Lower leg skin (tissue), 3 donors: ENCODE measurements at regions not wholly inside any gene's neighbourhood (a gene's known extent, or its start where the extent isn't known, plus 50 kb on each side); places are given as distances from the start of the nearest gene placed in this dataset.
"Not testable (repeated sequence)": the region's sequence is repeated elsewhere in the genome, so short reads cannot be mapped to it uniquely, and the experiment has no call there.

Experiments
- CTCF ChIP-seq, 3 donors: fragments of 450-650 bp; IDR thresholded peaks; one replicate each; pipeline ENCODE4 v1.5.1; 2016; ENCODE audit warnings: antibody characterized with exemption in 3 of 3, mild to moderate bottlenecking in 3 of 3, moderate library complexity in 2 of 3
- POLR2A ChIP-seq, 2 donors: fragments of 450-650 bp; IDR thresholded peaks; one replicate each; pipeline ENCODE4 v1.6.1; 2016 to 2017; ENCODE audit warnings: antibody characterized with exemption in 2 of 2, mild to moderate bottlenecking in 1 of 2, moderate library complexity in 1 of 2

DNA sequence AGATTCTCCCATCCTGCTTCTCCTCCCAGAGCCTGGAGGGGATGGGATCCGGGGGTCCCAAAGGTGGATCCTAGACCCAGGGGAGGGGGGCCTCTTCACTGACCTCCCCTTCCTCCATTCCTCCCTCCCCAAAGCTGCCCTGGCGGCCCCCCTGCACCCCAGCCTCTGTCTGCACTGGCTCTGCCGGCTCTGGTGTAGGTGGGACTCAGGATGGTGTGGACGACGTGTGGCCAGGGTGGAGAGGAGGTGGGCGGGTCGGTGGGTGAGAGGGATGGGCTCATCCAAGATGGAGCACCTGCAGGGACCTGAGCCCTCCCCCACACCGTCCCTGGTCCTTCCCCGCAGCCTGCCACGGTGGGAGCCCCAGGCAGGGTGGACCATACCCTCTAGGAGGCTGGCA lies 355.6 kb downstream of the TMEM121 start:
- TF ChIP-seq CTCF, POLR2A (IDR thresholded peaks at IDR 0.05): not testable (repeated sequence)
